ENCODE measurements at regions not wholly inside any gene's neighbourhood (a gene's known extent, or its start where the extent isn't known, plus 50 kb on each side); places are given as distances from the start of the nearest gene placed in this dataset.

- TF ChIP-seq CTCF (IDR thresholded peaks at IDR 0.05) (no peak), POLR2A (IDR thresholded peaks at IDR 0.05) (no peak), POLR2AphosphoS5 (IDR thresholded peaks at IDR 0.05) (no peak), EP300 (IDR thresholded peaks at IDR 0.05) (no peak)
Observed at GRCh38 chr1:58907398-58907797, 123.6 kb upstream of the JUN start.
